ENCODE measurements at regions not wholly inside any gene's neighbourhood (a gene's known extent, or its start where the extent isn't known, plus 50 kb on each side); places are given as distances from the start of the nearest gene placed in this dataset.
A peak's percentile ranks its signal among the peaks of the same experiment; 100 is the strongest.
"Not testable (repeated sequence)": the region's sequence is repeated elsewhere in the genome, so short reads cannot be mapped to it uniquely, and the experiment has no call there.

- no peak for DNase-seq (ENCODE audit: low spot score)
- in situ Hi-C loops (cut with MboI; ENCODE audit: low pct_unique_long_range_greater_than_20kb, low sequenced_read_pairs, unreplicated experiment), result no loop called here
- TF ChIP-seq, protein P1, sequence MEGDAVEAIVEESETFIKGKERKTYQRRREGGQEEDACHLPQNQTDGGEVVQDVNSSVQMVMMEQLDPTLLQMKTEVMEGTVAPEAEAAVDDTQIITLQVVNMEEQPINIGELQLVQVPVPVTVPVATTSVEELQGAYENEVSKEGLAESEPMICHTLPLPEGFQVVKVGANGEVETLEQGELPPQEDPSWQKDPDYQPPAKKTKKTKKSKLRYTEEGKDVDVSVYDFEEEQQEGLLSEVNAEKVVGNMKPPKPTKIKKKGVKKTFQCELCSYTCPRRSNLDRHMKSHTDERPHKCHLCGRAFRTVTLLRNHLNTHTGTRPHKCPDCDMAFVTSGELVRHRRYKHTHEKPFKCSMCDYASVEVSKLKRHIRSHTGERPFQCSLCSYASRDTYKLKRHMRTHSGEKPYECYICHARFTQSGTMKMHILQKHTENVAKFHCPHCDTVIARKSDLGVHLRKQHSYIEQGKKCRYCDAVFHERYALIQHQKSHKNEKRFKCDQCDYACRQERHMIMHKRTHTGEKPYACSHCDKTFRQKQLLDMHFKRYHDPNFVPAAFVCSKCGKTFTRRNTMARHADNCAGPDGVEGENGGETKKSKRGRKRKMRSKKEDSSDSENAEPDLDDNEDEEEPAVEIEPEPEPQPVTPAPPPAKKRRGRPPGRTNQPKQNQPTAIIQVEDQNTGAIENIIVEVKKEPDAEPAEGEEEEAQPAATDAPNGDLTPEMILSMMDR (IDR thresholded peaks at IDR 0.05; ENCODE audit: extremely low read depth, insufficient read depth, missing control alignments), result no peak
These were observed 53.3 kb downstream of the OLFML3 start for GRCh38 chr1:114032271-114033215.

DNA sequence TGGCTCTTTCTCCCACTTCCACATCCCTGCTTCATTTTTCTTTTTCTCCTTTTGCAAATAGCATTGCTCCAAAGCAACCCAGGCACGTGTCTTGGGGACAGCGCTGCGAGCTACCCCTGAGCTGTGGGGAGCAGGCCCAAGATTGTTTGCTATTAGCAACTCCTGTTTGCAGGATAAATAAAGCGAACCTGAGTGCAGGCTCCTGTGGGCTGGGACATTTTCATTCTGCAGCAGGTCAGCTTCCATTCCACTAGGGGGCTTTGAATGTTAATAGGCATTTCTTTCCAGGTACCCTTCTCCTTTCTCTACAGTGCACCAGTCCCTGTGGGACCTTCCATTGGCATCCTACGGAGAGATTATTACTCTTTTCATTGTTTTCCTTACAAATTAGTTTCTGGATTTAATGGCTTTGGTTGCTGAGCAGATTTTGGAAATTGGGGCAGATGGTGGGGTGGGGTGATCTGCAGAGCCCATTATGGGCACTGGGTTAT lies 54.0 kb downstream of the OLFML3 start:
- TF ChIP-seq, protein P1 (IDR thresholded peaks at IDR 0.05; ENCODE audit: extremely low read depth, insufficient read depth, missing control alignments), result peak; percentile 41
- peak; percentile 30 for DNase-seq (ENCODE audit: low spot score)
- in situ Hi-C loops (cut with MboI; ENCODE audit: low pct_unique_long_range_greater_than_20kb, low sequenced_read_pairs, unreplicated experiment), result no loop called here

DNA sequence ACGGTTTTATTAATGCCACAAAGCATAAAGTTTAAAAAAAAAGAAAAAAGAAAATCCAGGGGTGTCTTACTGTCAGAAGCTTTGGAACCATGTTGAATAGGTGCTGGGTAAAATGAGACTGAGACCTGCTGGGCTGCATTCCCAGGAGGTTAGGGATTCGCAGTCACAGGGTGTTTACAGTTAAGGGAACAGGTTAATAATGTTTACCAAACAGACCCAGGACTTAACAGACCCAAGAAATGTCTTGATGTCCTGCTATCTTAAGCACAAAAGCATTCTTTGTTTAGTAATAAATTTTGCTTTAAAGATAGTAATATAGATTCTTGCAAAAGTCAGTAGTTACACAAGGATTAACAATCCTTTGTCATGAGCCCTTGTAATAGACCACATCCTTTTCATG lies 54.7 kb downstream of the OLFML3 start:
- TF ChIP-seq, protein P1 (IDR thresholded peaks at IDR 0.05; ENCODE audit: extremely low read depth, insufficient read depth, missing control alignments), result no peak
- no peak for DNase-seq (ENCODE audit: low spot score)
- in situ Hi-C loops (cut with MboI; ENCODE audit: low pct_unique_long_range_greater_than_20kb, low sequenced_read_pairs, unreplicated experiment), result no loop called here

GRCh38 chr1:114034567-114035303 lies 55.5 kb downstream of the OLFML3 start:
- DNase-seq (ENCODE audit: low spot score), result no peak
- in situ Hi-C loops (cut with MboI; ENCODE audit: low pct_unique_long_range_greater_than_20kb, low sequenced_read_pairs, unreplicated experiment), result no loop called here
- TF ChIP-seq, protein P1 (IDR thresholded peaks at IDR 0.05; ENCODE audit: extremely low read depth, insufficient read depth, missing control alignments), result no peak

DNA sequence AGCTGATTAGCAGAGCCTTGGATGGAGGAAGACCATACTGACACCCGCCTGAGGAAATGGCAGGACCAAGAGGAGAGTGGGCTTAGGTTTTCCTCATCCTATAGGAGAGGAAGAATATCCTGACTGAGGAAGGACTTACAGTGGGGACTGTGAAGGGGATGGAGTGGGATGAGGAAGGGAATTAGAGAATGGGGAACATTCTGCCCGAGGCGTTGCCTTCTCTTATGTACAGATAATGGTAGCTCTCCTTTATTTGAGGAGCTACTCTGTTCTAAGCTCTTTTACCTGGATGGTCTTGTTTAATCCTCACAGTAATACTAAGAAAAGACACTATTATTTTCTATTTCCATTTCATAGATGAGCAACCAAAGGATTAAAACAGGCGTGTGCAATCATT lies 56.0 kb downstream of the OLFML3 start:
- DNase-seq (ENCODE audit: low spot score), result no peak
- in situ Hi-C loops (cut with MboI; ENCODE audit: low pct_unique_long_range_greater_than_20kb, low sequenced_read_pairs, unreplicated experiment), result no loop called here
- TF ChIP-seq, protein P1 (IDR thresholded peaks at IDR 0.05; ENCODE audit: extremely low read depth, insufficient read depth, missing control alignments), result no peak

GRCh38 chr1:114036841-114037630 lies 57.8 kb downstream of the OLFML3 start:
- DNase-seq (ENCODE audit: low spot score); in situ Hi-C loops (cut with MboI; ENCODE audit: low pct_unique_long_range_greater_than_20kb, low sequenced_read_pairs, unreplicated experiment): not testable (repeated sequence)
